Tibial artery (tissue), 4 donors: ENCODE measurements at regions not wholly inside any gene's neighbourhood (a gene's known extent, or its start where the extent isn't known, plus 50 kb on each side); places are given as distances from the start of the nearest gene placed in this dataset.

Source experiments
- DNase-seq, 2 donors: peaks; one replicate each; pipeline ENCODE4 v3.0.0-alpha.2; 2019
- H3K27ac ChIP-seq, 2 donors: fragments of 200-600 bp; sonication (generic) in 1 of 2; 1 replicate in 1 of 2; 2 replicates in 1 of 2; pipeline ENCODE4 v1.5.1; 2018 to 2019; ENCODE audit warnings: mild to moderate bottlenecking in 1 of 2
- H3K27me3 ChIP-seq, 2 donors: fragments of 200-600 bp; sonication (generic) in 1 of 2; one replicate each; pipeline versions ENCODE4 v1.5.1 to v1.6.0; 2016 to 2019
- H3K36me3 ChIP-seq, 3 donors: fragments of 200-600 bp; sonication (generic) in 2 of 3; one replicate each; pipeline ENCODE4 v1.5.1; 2016 to 2019; ENCODE audit warnings: mild to moderate bottlenecking in 2 of 3
- H3K4me1 ChIP-seq, 4 donors: fragments of 200-600 bp; sonication (generic) in 2 of 4; 1 replicate in 3 of 4; 2 replicates in 1 of 4; pipeline ENCODE4 v1.5.1; 2016 to 2019
- H3K4me3 ChIP-seq, 2 donors: fragments of 200-600 bp; sonication (generic) in 1 of 2; 1 replicate in 1 of 2; 2 replicates in 1 of 2; pipeline ENCODE4 v1.5.1; 2018 to 2019; ENCODE audit warnings: mild to moderate bottlenecking in 2 of 2
- H3K9me3 ChIP-seq, 3 donors: fragments of 200-600 bp; sonication (generic) in 1 of 3; one replicate each; pipeline ENCODE4 v1.5.1; 2016 to 2019
- intact Hi-C: fragments of 100-400 bp; cut with DNase I; formaldehyde crosslinking; loops from one replicate; pipeline ENCODE4 v1.15.0; 2023; ENCODE audit warnings: low total_unique reads
- TF ChIP-seq, protein P1 (sequence below), 2 experiments: fragments of 200-600 bp in 1 of 2; fragments of 450-650 bp in 1 of 2; IDR thresholded peaks; one replicate each; pipeline ENCODE4 v1.5.1; 2017 to 2019; ENCODE audit warnings: antibody characterized with exemption in 2 of 2, mild to moderate bottlenecking in 1 of 2, moderate library complexity in 1 of 2

DNA sequence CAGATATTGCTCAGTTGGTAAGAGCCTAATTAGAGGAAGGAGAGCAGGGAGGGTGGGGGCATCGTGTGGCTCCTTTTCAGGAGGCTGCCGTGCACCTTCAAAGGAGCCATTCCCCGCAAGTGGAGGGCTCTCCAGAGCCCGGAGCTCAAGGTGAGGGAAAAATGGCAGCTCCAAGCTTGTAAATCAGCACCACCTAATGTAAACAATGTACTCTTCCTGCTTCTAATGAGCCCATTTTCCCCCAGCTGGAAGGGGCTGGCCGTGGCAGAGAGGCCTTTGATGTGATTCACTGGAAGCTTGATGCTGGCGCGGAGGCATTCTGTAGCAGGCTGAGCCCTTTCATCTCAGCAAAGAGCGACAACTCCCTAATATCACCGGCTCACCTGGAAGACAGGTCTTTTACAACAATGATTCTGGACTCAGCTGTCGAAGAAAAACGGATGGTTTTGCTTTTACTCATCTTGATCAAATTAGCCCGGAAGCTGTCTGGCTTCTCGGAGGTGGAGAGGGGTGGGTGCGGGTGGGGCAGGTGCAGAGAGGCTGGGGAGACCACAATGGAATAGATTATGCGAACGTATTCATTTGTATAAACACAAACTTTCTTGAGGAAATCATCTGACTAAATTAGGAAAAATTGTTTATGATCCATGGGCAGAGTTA, 112.5 kb downstream of the RRAGC start:
- Histone ChIP-seq H3K4me3 (no peak overlapping the region), H3K27me3 (peaks cover 0 to 2% of the 10 kb centered on the region in 2 donors), H3K4me1 (peaks cover 0 to 5% (median 2%) of the 10 kb centered on the region in 4 donors), H3K27ac (no peak overlapping the region), H3K9me3 (no peaks in the 10 kb centered on the region), H3K36me3 (no peaks in the 10 kb centered on the region)
- intact Hi-C loops, result no loop called here
- TF ChIP-seq, protein P1, sequence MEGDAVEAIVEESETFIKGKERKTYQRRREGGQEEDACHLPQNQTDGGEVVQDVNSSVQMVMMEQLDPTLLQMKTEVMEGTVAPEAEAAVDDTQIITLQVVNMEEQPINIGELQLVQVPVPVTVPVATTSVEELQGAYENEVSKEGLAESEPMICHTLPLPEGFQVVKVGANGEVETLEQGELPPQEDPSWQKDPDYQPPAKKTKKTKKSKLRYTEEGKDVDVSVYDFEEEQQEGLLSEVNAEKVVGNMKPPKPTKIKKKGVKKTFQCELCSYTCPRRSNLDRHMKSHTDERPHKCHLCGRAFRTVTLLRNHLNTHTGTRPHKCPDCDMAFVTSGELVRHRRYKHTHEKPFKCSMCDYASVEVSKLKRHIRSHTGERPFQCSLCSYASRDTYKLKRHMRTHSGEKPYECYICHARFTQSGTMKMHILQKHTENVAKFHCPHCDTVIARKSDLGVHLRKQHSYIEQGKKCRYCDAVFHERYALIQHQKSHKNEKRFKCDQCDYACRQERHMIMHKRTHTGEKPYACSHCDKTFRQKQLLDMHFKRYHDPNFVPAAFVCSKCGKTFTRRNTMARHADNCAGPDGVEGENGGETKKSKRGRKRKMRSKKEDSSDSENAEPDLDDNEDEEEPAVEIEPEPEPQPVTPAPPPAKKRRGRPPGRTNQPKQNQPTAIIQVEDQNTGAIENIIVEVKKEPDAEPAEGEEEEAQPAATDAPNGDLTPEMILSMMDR (IDR thresholded peaks at IDR 0.05), result no peak
- DNase-seq, result no peak

DNA sequence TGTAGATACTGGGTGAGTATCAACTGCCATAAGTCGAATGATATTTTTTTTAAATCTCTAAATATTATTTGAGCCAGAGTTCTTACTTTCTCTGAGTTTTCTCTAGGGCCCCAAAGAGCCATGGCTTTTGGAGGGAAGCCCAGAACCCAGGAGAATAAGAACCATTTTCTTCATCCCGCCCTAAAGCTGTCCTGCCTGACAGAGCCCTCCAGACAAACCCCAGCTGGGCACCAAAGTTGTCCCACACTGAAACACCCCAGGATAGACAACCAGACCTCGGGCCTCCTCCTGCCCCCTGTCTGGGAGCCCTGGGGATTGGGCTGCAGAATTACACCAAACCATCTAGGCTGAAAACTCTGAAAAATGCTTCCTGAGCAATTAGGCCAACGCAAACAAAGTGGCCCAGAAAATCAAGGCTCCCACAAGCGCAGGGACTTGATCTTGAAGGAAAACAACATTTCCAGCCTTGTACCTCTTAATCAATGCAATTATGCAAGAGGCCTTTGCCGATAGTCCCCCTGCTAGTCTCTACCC, 113.1 kb downstream of the RRAGC start:
- Histone ChIP-seq H3K9me3 (no peaks in the 10 kb centered on the region), H3K4me3 (no peak overlapping the region), H3K36me3 (no peaks in the 10 kb centered on the region), H3K4me1 (peaks cover 0 to 5% (median 2%) of the 10 kb centered on the region in 4 donors), H3K27ac (no peak overlapping the region), H3K27me3 (peaks cover 0 to 2% of the 10 kb centered on the region in 2 donors)
- TF ChIP-seq, protein P1 (IDR thresholded peaks at IDR 0.05), result no peak
- no peak for DNase-seq
- intact Hi-C loops, result no loop called here

DNA sequence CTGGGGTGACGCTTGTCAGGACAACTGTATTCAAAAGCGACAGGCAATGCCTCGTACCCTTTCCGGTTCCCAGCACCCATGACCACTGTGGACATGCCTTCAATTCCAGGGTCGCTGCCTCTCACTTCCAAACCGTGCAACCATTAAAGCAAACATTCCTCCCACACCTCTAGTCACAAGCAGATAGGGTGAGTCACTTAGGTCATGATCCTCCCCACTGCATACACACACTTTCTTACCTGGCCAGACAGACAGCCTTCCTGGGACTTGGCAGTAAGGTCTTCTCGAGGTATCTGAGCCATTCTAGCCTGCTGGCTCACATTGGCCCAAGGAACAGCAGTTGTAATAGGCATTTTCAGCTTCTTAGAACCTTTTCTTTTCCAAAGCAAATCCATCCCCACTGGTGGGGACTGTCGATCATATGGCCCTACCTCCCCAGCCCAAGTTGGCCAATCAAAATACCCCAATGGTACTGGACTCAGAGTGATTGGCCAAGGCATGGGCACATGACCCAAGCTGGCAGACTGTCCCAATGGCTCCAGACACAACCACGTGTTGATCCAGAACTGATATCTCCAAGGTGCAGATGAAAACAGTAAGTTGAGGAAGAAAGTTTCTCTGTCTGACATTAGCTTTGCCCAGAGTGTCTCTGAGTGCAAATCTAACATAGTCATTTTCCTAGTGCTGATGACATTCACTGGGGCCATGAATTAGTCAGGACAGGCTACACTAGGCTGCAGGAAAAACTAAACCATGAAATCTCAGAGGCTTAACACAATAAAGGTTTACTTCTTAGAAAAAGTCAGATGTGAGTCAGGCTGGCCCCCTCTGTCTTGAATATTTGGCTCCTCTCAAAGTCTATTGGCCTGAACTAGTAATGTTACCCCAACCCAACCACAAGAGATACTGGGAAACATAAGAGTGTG, 113.8 kb downstream of the RRAGC start:
- H3K27me3 ChIP-seq, result peaks cover 0 to 2% of the 10 kb centered on the region in 2 donors
- no peaks in the 10 kb centered on the region for H3K9me3 ChIP-seq
- peaks cover 0 to 7% (median 3%) of the 10 kb centered on the region in 4 donors for H3K4me1 ChIP-seq
- H3K4me3 ChIP-seq, result no peak overlapping the region
- DNase-seq, result no peak
- H3K27ac ChIP-seq, result no peak overlapping the region
- intact Hi-C loops, result no loop called here
- TF ChIP-seq, protein P1 (IDR thresholded peaks at IDR 0.05), result no peak
- no peaks in the 10 kb centered on the region for H3K36me3 ChIP-seq

DNA sequence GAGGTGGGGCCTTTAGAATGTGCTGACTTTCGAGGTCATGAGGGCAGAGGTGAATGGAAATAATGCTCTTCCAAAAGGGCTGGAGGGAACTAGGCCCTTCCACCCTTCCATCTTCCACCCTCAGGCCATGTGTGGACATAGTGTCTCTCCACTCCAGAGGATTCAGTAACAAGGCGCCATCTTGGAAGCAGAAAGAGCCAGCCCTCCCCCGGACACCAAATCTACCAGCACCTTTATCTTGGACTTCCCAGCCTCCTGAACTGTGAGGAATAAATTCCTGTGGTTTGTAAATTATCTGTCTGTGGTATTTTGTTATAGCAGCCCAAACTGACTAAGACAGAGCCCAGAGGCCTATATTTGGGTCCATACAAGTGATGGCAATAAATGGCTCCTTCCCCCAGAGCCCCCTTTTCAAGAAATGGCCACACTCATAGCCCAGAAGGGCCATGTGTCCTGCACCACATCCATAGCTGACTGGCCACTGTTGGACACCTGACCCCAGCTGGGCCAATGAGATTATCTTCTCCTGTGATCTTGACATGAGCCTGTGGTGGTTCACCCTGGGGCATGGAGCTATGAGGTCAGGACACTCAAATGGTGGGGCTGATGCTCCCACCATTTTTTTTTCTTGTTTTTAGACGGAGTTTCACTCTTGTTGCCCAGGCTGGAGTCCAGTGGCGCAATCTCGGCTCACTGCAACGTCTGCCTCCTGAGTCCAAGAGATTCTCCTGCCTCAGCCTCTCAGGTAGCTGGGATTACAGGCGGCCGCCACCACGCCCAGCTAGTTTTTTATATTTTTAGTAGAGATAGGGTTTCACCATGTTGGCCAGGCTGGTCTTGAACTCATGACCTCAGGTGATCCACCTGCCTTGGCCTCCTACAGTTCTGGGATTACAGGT, 114.9 kb downstream of the RRAGC start:
- Histone ChIP-seq H3K4me1 (peaks cover 0 to 7% (median 3%) of the 10 kb centered on the region in 4 donors), H3K4me3 (no peak overlapping the region), H3K36me3 (no peaks in the 10 kb centered on the region), H3K27ac (no peak overlapping the region), H3K27me3 (peaks cover 0 to 2% of the 10 kb centered on the region in 2 donors), H3K9me3 (no peaks in the 10 kb centered on the region)
- intact Hi-C loops, result no loop called here
- TF ChIP-seq, protein P1 (IDR thresholded peaks at IDR 0.05), result no peak
- no peak for DNase-seq

DNA sequence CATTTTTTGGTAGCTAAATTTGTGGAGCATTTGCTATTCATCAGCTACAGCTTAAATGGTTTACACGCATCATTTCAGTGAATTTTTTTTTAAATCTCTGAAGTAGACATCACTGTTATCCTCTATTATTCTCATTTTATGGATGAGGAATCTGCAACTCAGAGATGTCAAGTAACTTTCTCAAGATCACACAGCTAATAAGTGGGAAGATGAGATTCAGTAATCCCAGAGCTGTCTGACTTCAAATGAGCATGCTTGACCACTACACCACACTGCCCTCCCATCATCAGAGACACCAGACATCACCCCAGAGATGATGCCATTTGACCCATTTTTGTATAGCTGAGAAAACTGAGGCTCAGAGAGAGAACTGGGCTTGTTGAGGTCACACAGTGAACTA, 116.4 kb downstream of the RRAGC start:
- TF ChIP-seq, protein P1 (IDR thresholded peaks at IDR 0.05), result no peak
- Histone ChIP-seq H3K4me3 (no peak overlapping the region), H3K9me3 (no peaks in the 10 kb centered on the region), H3K27ac (no peak overlapping the region), H3K27me3 (peaks cover 0 to 2% of the 10 kb centered on the region in 2 donors), H3K4me1 (peaks cover 0 to 7% (median 3%) of the 10 kb centered on the region in 4 donors), H3K36me3 (no peaks in the 10 kb centered on the region)
- intact Hi-C loops, result no loop called here
- DNase-seq, result no peak
